SHP77 (cell line): ENCODE measurements at regions not wholly inside any gene's neighbourhood (a gene's known extent, or its start where the extent isn't known, plus 50 kb on each side); places are given as distances from the start of the nearest gene placed in this dataset.
"Not testable (repeated sequence)": the region's sequence is repeated elsewhere in the genome, so short reads cannot be mapped to it uniquely, and the experiment has no call there.

Source experiments
- DNase-seq, 2 experiments: peaks; one replicate each; lab custom pipeline; 2025; lab: John Stamatoyannopoulos, UW

GRCh38 chr12:54713876-54714275 is 65.7 kb upstream of the DCD start:
- DNase-seq, result not testable (repeated sequence)

GRCh38 chr12:54711669-54712068 is 63.5 kb upstream of the DCD start:
- DNase-seq, result no peak

- DNase-seq, result no peak
These were observed 60.7 kb upstream of the DCD start for GRCh38 chr12:54708826-54709225.

GRCh38 chr12:54704202-54704601 is 56.0 kb upstream of the DCD start:
- no peak for DNase-seq

DNA sequence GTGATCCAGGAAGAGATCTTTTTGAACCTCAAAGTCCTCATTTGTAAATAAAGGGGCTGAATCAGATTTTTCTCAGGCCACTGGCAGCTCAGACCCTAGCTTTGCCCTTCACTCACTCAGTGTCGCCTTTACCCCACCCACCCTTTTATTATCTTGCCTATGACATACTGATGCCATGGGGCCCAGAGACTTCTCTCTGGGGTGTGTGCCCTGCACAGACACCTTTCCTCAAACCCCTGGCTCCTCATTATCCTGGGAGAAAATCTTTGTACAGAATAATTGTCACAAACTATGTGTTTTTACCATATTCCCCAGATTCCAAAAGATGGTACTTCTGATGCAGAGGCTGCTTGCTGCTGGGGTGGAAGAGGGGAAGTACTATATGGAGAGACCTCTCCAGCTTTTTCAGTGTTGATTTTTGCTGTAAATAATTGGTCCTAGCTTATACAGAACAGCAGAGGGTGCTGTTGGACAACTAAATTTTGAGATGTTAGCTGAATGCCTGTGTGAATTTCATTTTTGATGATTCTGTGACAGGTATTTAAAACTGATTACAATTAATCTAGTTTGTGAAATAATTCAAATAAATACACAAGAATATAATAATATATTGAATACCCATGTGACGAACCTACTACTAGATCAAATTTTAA is 53.9 kb upstream of the DCD start:
- DNase-seq, result peak; percentile 38 to 42

GRCh38 chr12:54700849-54701248 is 52.7 kb upstream of the DCD start:
- DNase-seq, result no peak

GRCh38 chr12:54700301-54700700 is 52.1 kb upstream of the DCD start:
- no peak for DNase-seq
